Activated CD4-positive, alpha-beta T cell treated with anti-CD3 and anti-CD28 coated beads, Interleukin-2, amount 50 U/mL, for 4 hours (primary cell): ENCODE measurements at regions not wholly inside any gene's neighbourhood (a gene's known extent, or its start where the extent isn't known, plus 50 kb on each side); places are given as distances from the start of the nearest gene placed in this dataset.

Experiments used
- DNase-seq, 2 experiments: peaks; one replicate each; pipeline ENCODE4 v3.0.0-alpha.2; 2020

DNA sequence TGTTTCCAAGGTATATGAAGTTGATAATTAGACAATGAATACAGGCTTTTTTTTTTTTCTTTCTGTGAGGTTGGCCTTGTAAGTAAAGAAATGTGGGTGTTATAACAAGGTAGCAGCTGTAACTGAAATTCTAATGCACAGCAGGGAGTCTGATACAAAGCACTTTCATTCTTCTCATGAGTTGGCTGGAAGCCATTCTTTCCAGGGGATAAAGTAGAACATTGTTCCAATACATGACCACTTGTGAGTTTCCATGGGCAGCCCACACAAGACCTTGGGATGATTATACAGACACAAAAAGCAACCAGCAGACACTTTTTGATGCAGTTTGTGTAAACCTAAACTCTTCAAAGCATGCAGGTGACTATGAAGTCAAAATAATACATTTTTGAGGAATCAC lies 1785.9 kb upstream of the WWC1 start:
- no peak for DNase-seq

DNA sequence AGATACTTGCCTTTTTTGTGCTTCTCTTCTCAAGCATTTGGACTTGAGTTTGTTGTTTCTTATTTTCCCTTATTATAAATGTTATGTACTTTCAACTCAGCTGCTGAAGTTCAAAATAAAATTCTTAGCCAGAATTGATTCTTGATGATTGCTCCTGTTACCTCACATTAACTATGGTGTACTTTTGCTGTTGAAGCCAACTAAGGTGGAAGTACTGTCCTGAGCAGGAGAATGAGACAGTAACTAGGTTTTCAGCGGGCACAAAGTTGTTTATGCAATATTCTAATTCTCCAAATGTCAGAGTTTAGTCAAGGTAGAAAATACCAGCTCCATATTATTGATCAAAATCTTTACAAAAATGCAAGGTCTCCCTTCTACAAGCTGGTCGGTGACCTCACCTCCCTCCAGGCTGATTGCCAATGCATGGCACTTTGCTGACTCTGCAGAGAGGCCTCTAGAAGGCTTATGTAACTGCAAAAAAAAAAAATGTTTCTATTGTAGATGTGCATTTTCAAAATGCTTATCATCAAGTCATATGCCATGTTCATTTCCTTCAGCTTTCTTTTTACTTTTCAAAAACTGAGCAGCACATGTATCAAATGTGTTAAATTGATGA lies 1783.5 kb upstream of the WWC1 start:
- DNase-seq: no peak

DNA sequence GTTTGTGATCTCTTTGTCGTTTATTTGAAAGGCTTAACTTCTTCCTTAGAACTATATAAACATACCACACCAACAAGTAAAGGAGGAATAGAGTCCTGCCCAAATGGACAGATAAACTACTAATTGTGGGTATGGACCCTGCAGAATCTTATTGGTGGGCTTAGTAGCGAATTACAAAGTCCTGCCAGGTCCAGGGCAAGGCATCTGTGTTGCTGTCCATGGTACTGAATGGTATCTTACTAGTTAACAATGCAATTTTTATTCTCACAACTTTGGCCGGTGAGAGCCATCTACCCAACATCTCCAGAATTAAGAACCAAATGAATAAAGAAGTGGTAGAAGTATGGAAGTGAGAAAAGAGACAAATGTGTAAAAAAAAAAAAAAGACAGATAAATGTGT lies 1782.4 kb upstream of the WWC1 start:
- no peak for DNase-seq

DNA sequence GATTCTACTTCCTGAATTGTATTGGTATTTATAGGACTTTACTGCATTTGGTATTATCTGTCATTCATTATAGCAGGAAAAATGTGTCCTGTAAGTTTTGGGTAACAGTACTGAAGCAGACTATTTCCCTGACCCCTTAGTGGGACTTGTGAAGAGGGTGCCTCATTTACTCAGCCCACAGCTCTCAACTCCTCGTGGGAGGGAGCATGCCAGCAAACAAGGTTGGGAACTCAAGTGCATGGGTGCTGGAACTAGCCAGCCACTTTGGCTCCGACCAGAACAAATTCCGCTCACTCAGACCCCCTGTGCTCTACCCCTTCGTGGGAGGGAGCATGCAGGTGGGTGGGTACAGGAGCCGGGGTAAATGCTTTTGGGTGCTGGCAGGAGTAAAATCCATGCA lies 1773.5 kb upstream of the WWC1 start:
- DNase-seq: no peak

DNA sequence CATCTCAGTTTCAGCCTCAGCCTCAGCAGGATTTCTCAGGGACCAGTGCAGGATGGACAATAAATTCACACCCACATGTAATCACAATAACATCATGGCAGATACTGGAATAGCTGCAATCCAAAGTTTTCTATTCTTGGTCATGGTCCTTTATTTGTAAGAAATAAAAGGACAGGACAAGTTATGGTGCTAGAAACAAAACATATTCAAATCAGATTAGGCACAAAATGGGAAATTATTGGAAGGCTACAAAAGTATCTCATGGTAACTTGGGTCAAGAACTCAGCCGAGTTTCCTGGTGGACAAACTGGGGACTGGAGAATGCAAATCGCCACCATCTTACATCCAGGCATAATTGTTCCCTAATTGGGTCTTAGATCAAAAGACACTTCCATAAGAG lies 1768.2 kb upstream of the WWC1 start:
- DNase-seq: no peak

DNA sequence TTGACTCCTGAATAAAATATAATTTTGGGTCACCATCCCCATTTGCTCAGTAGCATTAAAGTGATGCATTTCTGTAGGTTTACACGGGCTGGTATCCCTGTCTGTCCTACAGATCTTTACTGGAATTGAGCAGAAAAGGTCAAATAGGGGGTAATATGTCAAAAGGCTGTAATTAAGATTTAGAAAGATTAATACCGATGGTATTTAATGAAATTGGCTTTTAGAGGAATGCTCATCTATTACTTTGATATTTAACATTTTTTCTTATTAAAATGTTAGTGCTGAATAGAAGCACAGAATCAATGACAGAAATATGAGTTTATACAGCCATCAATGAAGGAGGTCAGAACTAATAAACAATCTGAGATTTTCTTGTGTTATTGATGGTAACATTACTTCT lies 1762.2 kb upstream of the WWC1 start:
- DNase-seq: no peak

DNA sequence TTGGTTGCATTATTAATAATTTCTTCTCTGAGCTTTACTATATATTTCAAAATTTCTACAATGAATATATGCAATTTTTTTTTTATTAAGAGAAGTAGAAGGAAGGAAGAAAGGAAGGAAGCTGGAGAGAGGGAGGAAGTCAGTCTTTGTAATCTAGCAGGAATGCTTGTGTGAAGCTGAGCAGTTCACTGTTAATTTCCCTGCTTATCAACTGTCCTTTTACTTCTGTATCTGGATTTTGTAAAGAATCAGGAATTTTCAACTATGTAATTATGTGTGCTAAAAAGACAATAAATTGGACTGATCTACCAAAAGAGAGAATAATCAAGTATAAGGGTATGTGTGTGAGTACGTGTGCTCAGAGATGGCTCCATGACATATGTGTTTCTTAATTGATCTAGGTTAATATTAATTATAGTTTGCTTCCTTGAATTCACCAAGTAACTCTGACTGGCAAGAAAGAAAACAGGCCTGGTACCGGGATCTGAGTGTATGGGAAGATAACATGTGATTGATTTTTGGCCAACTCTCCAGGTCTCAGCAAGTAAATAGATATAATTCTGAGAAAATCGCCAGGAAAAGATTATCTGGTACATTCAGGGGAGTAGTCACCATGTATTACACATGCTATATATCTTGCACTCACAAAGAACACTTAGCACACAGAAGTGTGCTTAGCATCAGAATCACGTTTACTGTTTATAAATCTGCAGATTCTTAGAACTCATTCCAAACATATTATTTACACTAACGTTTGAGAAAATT lies 1758.8 kb upstream of the WWC1 start:
- no peak for DNase-seq

DNA sequence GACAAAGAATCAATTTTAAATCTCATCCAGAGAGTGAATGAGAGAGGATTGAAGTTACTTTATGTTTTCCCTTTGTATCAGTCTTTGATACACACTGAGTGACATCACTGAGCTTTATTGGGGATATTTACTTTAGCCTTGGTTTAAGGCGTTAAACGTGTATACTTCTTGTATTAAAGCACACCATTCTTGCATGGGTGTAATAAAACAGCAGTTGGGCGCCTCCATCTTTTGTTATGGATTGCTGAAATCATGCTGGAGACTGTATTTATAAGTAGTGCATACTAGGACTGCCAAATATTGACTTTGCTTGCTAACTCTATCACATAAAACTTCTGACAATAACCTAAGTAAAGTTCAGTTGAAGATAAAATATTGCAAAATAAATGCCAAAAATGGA lies 1755.8 kb upstream of the WWC1 start:
- DNase-seq: no peak

DNA sequence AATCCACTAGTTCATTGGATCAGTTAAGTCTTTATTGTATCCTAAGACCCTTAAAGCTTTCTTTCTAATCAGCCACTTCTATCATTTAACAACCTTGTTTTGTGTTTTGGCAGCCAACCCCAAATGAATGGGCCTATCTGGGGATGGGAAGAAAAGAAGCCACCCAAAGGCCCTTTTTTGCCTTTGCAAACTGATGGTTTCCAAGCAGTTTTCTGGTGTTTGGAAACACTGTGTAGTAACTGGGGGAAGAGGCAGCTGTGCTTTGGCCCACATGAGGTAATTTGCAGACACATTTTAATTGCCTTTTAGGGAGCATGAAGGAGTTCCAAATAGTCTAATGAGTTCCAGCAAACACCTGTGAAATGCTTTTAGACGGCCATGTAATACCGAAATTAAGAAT lies 1751.3 kb upstream of the WWC1 start:
- no peak for DNase-seq

DNA sequence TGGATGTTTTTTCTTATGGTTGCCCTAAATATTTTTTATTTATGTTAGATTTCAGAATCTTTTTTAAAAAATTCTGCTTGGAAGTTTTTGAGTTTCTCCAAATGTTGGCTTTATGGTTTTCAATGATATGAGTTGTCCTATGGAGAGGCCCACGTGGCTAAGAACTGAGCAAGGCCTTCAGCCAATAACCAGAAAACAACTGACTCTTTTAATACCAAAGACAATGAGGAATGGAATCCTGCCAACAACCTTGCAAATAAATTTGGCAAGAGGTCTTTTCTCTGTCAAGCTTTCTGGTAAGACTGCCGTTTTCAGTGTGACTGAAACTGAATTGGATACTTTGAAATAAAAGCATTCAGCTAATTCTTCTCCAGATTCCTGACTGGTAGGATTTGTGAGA lies 1740.1 kb upstream of the WWC1 start:
- DNase-seq: no peak

DNA sequence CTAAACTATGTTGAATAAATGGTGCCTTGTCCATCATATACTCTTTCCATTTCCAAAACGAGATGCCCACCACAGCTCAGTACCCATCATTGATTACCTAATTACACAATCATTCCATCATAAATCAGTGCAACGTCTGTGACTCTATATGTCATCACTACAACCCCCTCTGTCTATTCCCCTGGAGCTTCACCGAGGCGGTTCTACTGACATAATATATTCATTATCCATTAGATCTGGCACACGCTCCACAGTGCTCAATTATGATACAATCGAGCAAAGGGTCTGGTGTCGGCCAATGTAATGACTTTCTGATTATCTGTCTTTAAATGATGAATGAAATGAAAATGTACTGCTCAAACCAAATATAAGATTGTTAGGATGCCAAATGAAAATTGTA lies 1737.7 kb upstream of the WWC1 start:
- DNase-seq: no peak

DNA sequence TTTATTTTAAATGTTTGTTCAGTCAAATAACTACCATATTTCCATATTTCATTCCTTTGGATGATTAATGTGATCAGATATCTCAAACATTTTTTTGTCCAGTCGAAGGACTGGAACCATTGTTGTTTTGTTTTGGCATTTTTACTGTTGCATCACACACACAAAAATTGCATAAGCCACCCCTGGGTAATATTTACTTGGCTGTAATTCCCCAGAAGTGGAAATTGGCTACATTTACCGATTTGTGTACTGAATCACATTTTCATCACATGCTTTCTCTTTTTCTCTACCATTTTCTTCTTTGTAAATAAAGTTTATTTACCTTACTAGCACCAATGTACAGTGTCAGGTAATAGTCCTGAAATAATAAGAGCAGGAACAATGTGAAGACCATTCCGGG lies 1729.7 kb upstream of the WWC1 start:
- DNase-seq: no peak

DNA sequence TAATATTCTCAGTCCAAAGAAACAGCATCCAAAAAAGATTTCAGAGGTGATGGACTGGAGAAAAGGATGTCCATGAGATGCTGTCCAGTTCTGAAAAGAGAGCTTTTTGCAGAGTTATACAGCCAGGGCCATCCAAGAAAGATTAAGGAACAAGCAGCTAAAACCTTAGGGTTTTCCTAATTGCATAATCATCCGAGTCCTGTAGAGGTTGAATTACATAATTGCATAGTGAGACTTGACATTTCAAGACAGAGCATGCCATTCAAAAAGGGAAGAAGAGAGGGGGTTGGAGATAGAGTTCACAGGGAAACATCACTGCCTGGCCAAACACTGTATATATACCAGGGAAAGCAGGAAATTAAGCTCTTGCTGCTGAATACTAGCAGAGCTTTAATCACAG lies 1729.2 kb upstream of the WWC1 start:
- DNase-seq: no peak

DNA sequence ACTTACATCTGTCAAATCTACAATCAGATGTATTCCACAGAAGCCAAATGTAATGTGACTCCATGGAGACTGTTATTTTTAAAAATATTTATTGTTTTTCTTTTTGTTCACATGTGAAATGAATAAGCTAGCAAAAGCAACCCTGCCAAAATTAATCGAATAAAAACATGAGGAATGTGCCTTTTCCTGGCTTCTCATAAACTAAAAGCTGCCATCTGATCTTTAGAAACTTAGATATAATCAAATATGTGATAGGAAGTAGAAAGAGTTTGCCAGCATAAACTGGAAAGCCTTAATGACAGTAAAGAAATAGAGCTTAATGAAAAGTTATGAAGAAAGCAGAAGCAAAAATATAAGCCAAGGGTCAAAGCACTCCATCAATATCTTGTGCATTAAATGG lies 1724.7 kb upstream of the WWC1 start:
- DNase-seq: no peak

DNA sequence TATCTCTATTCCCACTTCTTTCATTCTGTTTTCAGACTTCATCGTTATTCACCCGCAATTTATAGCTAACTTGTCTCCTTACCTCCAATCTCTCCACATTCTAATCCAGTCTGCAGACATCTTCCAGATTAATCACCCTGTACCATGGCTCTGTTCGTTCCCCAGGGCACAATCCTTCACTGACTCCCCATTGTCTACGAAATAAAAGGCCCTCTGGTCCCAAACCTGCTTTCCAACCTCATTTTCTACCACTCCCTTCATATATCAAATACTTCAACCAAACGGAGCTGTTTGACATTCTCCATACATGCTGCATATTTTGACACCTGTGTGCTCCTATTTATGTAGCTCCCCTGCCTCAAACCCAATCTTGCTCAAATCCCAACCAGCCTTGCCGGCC lies 1720.6 kb upstream of the WWC1 start:
- no peak for DNase-seq

DNA sequence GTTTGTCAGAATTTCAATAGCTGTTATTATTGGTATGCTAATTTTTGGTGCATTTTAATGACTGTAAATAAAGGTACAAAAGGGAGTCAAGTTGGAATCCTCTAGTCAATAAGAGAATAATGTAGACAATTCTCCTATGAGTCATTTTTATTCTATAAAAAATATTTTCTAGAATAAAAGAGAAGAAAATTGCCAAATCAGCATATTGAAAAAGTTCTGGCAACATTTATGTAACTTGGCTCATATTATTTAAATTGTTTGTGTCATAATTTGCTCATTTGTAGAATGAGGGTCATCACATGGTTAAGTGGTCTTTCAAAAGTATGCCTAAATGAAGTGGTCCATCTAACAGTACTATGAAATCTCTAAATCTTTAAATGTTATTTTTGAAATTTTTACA lies 1719.8 kb upstream of the WWC1 start:
- DNase-seq: no peak

DNA sequence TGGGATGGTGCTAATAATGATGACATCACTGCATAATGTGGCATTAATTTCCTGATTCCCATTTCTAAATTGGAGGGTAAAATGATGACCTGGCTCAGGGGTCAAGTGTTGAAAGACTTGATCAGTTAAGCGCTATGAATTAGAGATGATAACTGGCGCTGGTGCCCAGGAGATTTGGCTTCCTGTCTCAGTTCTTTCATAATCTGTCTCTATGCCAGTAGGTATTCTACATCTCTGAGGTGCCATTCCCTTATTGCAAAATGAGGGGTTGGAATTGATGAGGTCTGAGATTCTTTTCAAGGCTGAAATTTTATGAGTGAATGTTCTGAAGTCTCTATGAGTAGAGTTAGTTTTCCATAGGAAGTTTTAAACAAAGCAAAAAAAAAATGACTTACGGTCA lies 1715.1 kb upstream of the WWC1 start:
- no peak for DNase-seq

DNA sequence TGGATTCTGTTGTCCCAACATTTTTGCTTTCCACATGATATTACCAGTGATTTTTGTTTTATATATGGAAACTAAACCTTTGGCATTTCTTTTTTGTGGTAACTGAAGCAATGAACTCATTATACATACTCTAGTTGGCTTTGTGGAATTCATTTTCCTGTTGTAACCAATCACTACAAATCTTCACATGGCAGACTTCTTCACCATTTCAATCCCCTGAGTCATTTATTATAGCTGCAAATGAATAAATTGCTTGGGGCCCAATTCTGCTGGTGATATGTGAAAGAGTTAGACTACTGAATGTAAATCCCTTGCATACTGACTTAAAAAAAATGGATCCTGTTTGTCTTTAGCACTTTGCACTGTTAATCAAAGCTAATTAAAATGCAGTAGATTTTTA lies 1709.6 kb upstream of the WWC1 start:
- no peak for DNase-seq

DNA sequence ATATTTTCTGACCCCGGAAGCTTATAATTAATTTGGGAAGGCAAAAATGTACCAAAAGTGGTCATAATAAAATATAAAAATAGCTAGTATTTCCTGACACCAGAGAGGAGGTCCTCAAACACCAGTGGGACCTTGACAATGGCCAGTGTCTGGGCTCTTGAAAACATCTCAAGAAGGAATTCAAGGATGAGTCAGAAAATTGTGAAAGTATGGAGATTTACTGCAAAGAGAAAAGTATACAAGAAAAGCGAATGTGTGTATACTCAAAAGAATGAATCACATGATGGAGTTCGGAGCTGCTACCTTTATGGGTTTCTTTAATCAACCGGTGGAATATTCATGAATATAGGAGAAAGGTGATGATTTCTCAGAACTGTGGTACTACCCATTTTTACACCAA lies 1709.0 kb upstream of the WWC1 start:
- no peak for DNase-seq

DNA sequence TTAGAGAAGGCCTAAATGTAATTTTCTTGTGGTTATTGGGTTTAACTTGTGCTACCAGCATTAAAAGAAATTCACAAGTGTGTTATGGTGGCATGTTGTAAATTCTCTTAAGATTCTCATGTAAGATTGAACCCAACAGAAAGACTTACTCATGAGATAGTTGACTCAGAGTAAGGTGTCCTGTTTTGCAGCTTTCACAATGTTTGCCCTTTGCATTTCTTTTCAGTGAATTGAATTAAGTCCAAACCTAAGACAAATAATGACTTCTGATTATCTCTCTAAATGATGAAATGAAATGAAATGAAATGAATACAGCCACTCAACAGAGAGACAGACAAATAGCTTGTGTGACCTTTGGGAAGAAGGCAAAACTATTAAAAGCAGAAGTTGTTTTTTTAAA lies 1696.9 kb upstream of the WWC1 start:
- DNase-seq: no peak

DNA sequence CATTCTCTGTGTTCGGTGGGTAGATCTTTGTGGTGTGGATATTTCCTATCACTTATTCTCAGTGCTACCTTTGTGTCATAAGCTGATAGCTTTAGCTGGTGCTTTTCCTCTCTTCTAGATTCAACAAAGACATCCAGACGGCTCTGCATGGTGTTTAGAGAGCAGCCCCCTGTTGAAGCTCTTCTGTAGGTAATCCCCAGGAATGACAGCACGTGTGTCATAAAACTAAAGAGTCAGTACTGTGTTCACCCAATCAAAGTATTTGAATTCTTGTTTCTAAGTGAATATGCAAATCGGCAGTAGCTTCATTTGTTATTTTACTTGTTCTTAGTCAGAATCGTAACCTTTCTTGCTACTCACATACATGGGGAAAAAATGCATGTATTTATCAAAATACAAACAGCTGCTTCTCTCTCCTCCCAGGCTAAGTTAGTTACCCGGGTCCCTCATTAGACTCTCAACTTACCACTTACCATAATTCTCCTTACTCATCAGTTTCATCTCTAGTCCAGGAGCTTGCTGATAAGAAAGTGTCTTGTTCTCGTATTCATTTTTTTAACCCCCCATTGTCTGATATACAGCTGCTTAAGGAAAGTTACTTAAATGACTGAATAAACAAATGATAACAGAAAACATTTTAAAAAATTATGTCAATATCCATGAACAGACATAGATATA lies 1696.0 kb upstream of the WWC1 start:
- no peak for DNase-seq

DNA sequence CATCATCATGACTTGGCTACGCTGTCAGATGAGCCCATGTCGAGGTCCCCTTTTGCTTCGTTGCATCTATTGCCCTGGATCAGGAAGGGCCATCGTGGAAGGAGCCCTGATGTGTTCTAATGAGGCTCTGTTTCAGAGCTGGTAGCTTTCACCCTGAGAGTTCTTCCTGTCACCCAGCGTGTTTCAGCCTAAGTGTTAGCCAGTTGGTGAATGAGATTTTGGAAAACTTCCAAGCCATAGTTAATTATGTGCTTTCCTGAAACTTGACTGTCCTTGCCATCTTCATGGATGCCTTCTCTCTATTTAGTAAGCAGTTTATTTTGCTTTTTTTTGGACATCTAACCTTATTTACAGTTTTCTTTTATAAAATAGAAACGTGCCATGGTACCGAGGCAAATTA lies 1695.4 kb upstream of the WWC1 start:
- DNase-seq: no peak

DNA sequence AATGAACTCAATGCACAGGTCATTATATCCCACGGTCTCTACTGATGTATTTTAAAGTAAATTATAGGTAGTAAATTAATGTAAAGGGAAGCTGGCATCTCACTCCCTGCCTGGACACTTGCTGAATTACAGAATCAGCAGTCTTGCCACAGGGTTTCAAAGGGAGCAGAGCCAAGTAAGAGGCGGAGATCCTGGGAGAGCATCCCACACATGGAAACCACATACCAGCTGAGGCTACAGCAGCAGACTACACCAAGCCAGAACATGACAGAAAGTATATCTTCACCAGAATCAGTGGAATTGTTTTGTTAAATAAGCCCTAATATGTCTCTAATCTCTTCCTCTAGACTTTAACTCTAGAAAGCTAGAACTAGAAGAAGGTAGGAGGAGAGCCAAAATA lies 1689.2 kb upstream of the WWC1 start:
- no peak for DNase-seq

DNA sequence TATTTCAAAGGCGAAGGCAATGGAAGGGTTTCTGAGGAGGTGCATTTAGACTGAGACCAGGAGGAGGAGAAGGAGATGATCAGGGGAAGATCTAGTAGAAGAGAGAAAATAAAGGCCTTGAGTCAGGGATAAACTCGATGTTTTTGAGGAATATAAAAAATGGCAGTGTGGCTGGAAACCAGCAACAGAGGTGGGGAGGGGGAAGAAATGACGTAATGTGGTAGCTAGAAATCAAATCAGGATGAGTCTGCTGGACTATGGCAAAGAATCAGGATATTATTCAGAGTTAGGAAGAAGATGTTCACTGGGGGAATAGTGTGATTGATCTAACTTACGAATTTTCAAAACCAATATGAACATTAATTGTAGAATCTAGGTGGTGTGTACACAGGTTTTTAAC lies 1673.9 kb upstream of the WWC1 start:
- DNase-seq: no peak

DNA sequence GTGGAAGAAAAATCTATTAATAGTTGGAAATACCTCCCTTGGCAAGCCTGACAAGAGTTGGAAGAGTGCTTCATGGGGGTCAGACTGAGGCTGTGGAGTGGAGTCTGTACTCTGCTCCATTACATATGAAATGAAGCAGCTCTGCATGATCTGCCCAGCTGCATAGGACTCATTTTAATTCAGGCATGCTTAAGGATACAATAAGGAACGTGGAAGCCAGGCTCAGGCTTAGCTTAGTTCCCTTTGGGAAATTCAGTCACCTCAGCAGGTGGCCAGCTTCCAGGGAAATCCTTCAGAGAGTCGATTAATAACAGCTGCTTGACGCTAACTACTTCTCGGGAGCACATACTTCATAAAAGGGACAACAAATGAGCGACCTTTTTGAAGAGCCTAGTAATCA lies 1672.9 kb upstream of the WWC1 start:
- no peak for DNase-seq
